Renal pelvis (tissue), 1 donor: ENCODE measurements at regions not wholly inside any gene's neighbourhood (a gene's known extent, or its start where the extent isn't known, plus 50 kb on each side); places are given as distances from the start of the nearest gene placed in this dataset.

Experiments
- DNase-seq: peaks from one replicate; pipeline ENCODE4 v3.0.0-alpha.2; 2013

- no peak for DNase-seq
Measured at GRCh38 chr4:8796096-8796495, 75.5 kb downstream of the HMX1 start.

GRCh38 chr4:8795140-8795539 lies 76.5 kb downstream of the HMX1 start:
- no peak for DNase-seq

- no peak for DNase-seq
Measured at GRCh38 chr4:8794491-8794890, 77.1 kb downstream of the HMX1 start.

GRCh38 chr4:8793571-8794160 lies 78.0 kb downstream of the HMX1 start:
- no peak for DNase-seq

- no peak for DNase-seq
Measured at GRCh38 chr4:8792491-8792890, 79.1 kb downstream of the HMX1 start.

GRCh38 chr4:8791609-8792008 lies 80.0 kb downstream of the HMX1 start:
- no peak for DNase-seq

- no peak for DNase-seq
Measured at GRCh38 chr4:8790749-8791148, 80.9 kb downstream of the HMX1 start.

- no peak for DNase-seq
Measured at GRCh38 chr4:8788174-8788573, 83.5 kb downstream of the HMX1 start.

- no peak for DNase-seq
Measured at GRCh38 chr4:8786166-8786565, 85.5 kb downstream of the HMX1 start.

- no peak for DNase-seq
Measured at GRCh38 chr4:8785656-8786142, 85.9 kb downstream of the HMX1 start.

- DNase-seq = no peak
Measured at GRCh38 chr4:8783736-8784135, 87.9 kb downstream of the HMX1 start.

- DNase-seq = no peak
Measured at GRCh38 chr4:8782135-8782534, 89.5 kb downstream of the HMX1 start.

GRCh38 chr4:8781641-8782040 lies 90.0 kb downstream of the HMX1 start:
- no peak for DNase-seq

- no peak for DNase-seq
Measured at GRCh38 chr4:8780596-8781368, 90.9 kb downstream of the HMX1 start.

GRCh38 chr4:8780086-8780485 lies 91.6 kb downstream of the HMX1 start:
- no peak for DNase-seq

GRCh38 chr4:8779490-8779932 lies 92.1 kb downstream of the HMX1 start:
- DNase-seq = peak; percentile 52

- DNase-seq = no peak
Measured at GRCh38 chr4:8778760-8779159, 92.9 kb downstream of the HMX1 start.

- no peak for DNase-seq
Measured at GRCh38 chr4:8778291-8778690, 93.3 kb downstream of the HMX1 start.

GRCh38 chr4:8777320-8778196 lies 94.1 kb downstream of the HMX1 start:
- no peak for DNase-seq

- no peak for DNase-seq
Measured at GRCh38 chr4:8776366-8776765, 95.3 kb downstream of the HMX1 start.

- no peak for DNase-seq
Measured at GRCh38 chr4:8775751-8776355, 95.8 kb downstream of the HMX1 start.

- no peak for DNase-seq
Measured at GRCh38 chr4:8775121-8775520, 96.5 kb downstream of the HMX1 start.
